K562 (cell line): ENCODE measurements at regions not wholly inside any gene's neighbourhood (a gene's known extent, or its start where the extent isn't known, plus 50 kb on each side); places are given as distances from the start of the nearest gene placed in this dataset.

Source experiments
- ATAC-seq: fragments of 200-7000 bp; cut with Tn5 transposase; 3 replicates; pipeline ENCODE4 v1.9.1; 2020; ENCODE audit warnings: moderate library complexity
- BruUV-seq: library from RNA; stranded (reverse); fragments of 400-500 nt; replicated peaks from 2 replicates; lab custom pipeline; 2021; lab: Mats Ljungman, UMichigan
- CTCF ChIA-PET: fragments of 300-600 bp; formaldehyde crosslinking; extraction: SDS; loops from one replicate; lab custom pipeline; 2021; ENCODE audit warnings: low intra/inter-chr PET ratio; lab: Yijun Ruan, JAX
- POLR2A ChIA-PET: fragments of 300-600, 350-650 bp; sonication (Branson Sonifier 250); formaldehyde crosslinking; extraction: SDS; loops from one replicate; lab custom pipeline; 2021; ENCODE audit warnings: antibody characterized with exemption, inconsistent platforms; lab: Yijun Ruan, JAX
- DNase-seq, 4 experiments: peaks; one replicate each; pipeline versions ENCODE4 v3.0.0 to v3.0.0-alpha.2; 2011 to 2018; ENCODE audit warnings: low spot score in 3 of 4, mixed read lengths in 3 of 4; ENCODE audit errors: extremely low read depth in 1 of 4
- FAIRE-seq: peaks from 2 replicates; lab custom pipeline; 2011; peaks lifted over from hg19 to GRCh38; lab: Jason Lieb, UNC
- H2AFZ ChIP-seq: 2 replicates; pipeline ENCODE4 v1.6.0; 2011; ENCODE audit warnings: low read depth, low read length, control low read depth, inconsistent platforms
- H3K27ac ChIP-seq: fragments of 200-600 bp; 3 replicates; pipeline ENCODE4 v1.8.0; 2011; ENCODE audit warnings: low read depth, mild to moderate bottlenecking, control low read depth, inconsistent platforms, low read length, moderate library complexity, mixed read lengths; ENCODE audit errors: extremely low read depth
- H3K27me3 ChIP-seq, 2 experiments: fragments of 300-600 bp in 1 of 2; 2 replicates in 1 of 2; 3 replicates in 1 of 2; pipeline versions ENCODE4 v1.6.0 to v1.8.0; 2011; ENCODE audit warnings: inconsistent platforms in 2 of 2, low read length in 2 of 2, mild to moderate bottlenecking in 1 of 2, mixed read lengths in 1 of 2, moderate library complexity in 1 of 2; ENCODE audit not compliant: control insufficient read depth in 2 of 2, insufficient read depth in 2 of 2
- H3K36me3 ChIP-seq: fragments of 300-600 bp; 3 replicates; pipeline ENCODE4 v1.8.0; 2011; ENCODE audit warnings: mild to moderate bottlenecking, low read length, inconsistent platforms; ENCODE audit not compliant: control insufficient read depth, insufficient read depth
- H3K4me1 ChIP-seq, 2 experiments: fragments of 200-600 bp in 1 of 2; replicated peaks in 1 of 2; 2 replicates in 1 of 2; 3 replicates in 1 of 2; pipeline versions ENCODE4 v1.5.1 to v1.8.0; 2011; ENCODE audit warnings: inconsistent platforms in 2 of 2, low read length in 2 of 2, mild to moderate bottlenecking in 1 of 2, mixed read lengths in 1 of 2, moderate library complexity in 1 of 2; ENCODE audit not compliant: control insufficient read depth in 2 of 2, insufficient read depth in 2 of 2
- H3K4me2 ChIP-seq: 2 replicates; pipeline ENCODE4 v1.6.1; 2011; ENCODE audit warnings: low read length, control low read depth, inconsistent platforms, mixed read lengths; ENCODE audit not compliant: insufficient read depth
- H3K4me3 ChIP-seq: fragments of 200-600 bp; sonication (generic), shearing (Covaris generic); 2 replicates; pipeline ENCODE4 v1.5.1; 2016; ENCODE audit warnings: control low read depth, inconsistent platforms
- H3K79me2 ChIP-seq: fragments of 200-600 bp; 3 replicates; pipeline ENCODE4 v1.8.0; 2011; ENCODE audit warnings: low read length, inconsistent platforms; ENCODE audit not compliant: control insufficient read depth, insufficient read depth
- H3K9ac ChIP-seq, 2 experiments: 2 replicates each; pipeline versions ENCODE4 v1.6.0 to v1.6.1; 2011; ENCODE audit warnings: low read depth in 2 of 2, low read length in 2 of 2, control low read depth in 1 of 2, inconsistent platforms in 1 of 2, mild to moderate bottlenecking in 1 of 2, mixed read lengths in 1 of 2; ENCODE audit not compliant: insufficient read depth in 1 of 2
- H3K9me1 ChIP-seq: one replicate; pipeline ENCODE4 v1.6.0; 2011; ENCODE audit warnings: inconsistent platforms, mild to moderate bottlenecking, low read length, moderate library complexity; ENCODE audit not compliant: control insufficient read depth, insufficient read depth
- H3K9me3 ChIP-seq: replicated peaks from 2 replicates; pipeline ENCODE4 v1.5.1; 2011; ENCODE audit warnings: low read depth, low read length, inconsistent platforms; ENCODE audit not compliant: control insufficient read depth, insufficient read depth
- H4K20me1 ChIP-seq: replicated peaks from 2 replicates; pipeline ENCODE4 v1.6.1; 2011; ENCODE audit warnings: low read length, inconsistent platforms, mixed read lengths; ENCODE audit not compliant: control insufficient read depth, insufficient read depth
- ATF6 ChIP-seq: sonication (generic); formaldehyde crosslinking; IDR thresholded peaks from 2 replicates; pipeline ENCODE4 v1.4.0; 2020; ENCODE audit warnings: mild to moderate bottlenecking, missing genetic modification reagents
- CUX1 ChIP-seq: fragments of 200-800 bp; sonication (Bioruptor generic); IDR thresholded peaks from 2 replicates; pipeline ENCODE4 v1.6.1; 2016; ENCODE audit warnings: missing genetic modification characterization, missing compliant biosample characterization
- GATAD2A ChIP-seq: fragments of 450-650 bp; IDR thresholded peaks from 2 replicates; pipeline ENCODE4 v1.6.1; 2017
- MAFG ChIP-seq: fragments of 450-650 bp; conservative IDR thresholded peaks from 2 replicates; pipeline ENCODE4 v1.6.1; 2016; ENCODE audit warnings: missing genetic modification characterization, missing compliant biosample characterization
- NR2C2 ChIP-seq, 2 experiments: fragments of 200-800 bp in 1 of 2; sonication (Bioruptor generic) in 1 of 2; sonication (generic) in 1 of 2; formaldehyde crosslinking in 1 of 2; IDR thresholded peaks; 2 replicates each; pipeline versions ENCODE4 v1.6.1 to v1.8.0; 2016 to 2022; ENCODE audit warnings: mild to moderate bottlenecking in 1 of 2, missing compliant biosample characterization in 1 of 2, missing genetic modification characterization in 1 of 2, missing genetic modification reagents in 1 of 2
- NUFIP1 ChIP-seq: fragments of 450-650 bp; IDR thresholded peaks from 2 replicates; pipeline ENCODE4 v1.6.1; 2018; ENCODE audit not compliant: partially characterized antibody
- RBM17 ChIP-seq: fragments of 200-400 bp; formaldehyde crosslinking; IDR thresholded peaks from 2 replicates; pipeline ENCODE4 v1.6.1; 2017; ENCODE audit warnings: low read depth, mild to moderate bottlenecking, low read length, borderline replicate concordance
- RHOXF2B ChIP-seq: fragments of 250-450 bp; sonication (Bioruptor Pico); conservative IDR thresholded peaks from 2 replicates; pipeline ENCODE4 v1.5.1; 2021
- SRSF7 ChIP-seq: fragments of 200-400 bp; formaldehyde crosslinking; optimal IDR thresholded peaks from 2 replicates; pipeline ENCODE3; 2017; ENCODE audit warnings: mild to moderate bottlenecking, low read depth, low read length
- TAF1 ChIP-seq: IDR thresholded peaks from 2 replicates; pipeline ENCODE4 v1.6.1; 2011; ENCODE audit warnings: mild to moderate bottlenecking, low read length, moderate library complexity; ENCODE audit not compliant: insufficient read depth, control insufficient read depth, severe bottlenecking; ENCODE audit errors: extremely low read depth
- ZFP36 ChIP-seq: fragments of 150-350 bp; IDR thresholded peaks from 2 replicates; pipeline ENCODE4 v1.6.1; 2018; ENCODE audit warnings: low read length, low read depth; ENCODE audit not compliant: partially characterized antibody
- ZNF133 ChIP-seq: fragments of 250-450 bp; sonication (Bioruptor Pico); IDR thresholded peaks from 2 replicates; pipeline ENCODE4 v1.4.0; 2020; ENCODE audit warnings: mild to moderate bottlenecking
- WGBS: fragments of 100-300 bp; shearing (Covaris generic); methylation state at CpG from one replicate; pipeline ENCODE4 v1.1.6; 2016; ENCODE audit warnings: low coverage, mixed read lengths; ENCODE audit not compliant: insufficient coverage; ENCODE audit errors: missing lambda C conversion rate; 5-methylcytosine and 5-hydroxymethylcytosine counted together
- in situ Hi-C: fragments of 300-500 bp; cut with MboI; formaldehyde crosslinking; loops from 4 replicates; pipeline ENCODE4 v1.15.0; 2018; ENCODE audit warnings: inconsistent platforms, mixed read lengths
- intact Hi-C: fragments of 100-400 bp; cut with micrococcal nuclease; formaldehyde crosslinking; loops from 2 replicates; pipeline ENCODE4 v1.14.2; 2022
- TF ChIP-seq, protein P1 (sequence below): fragments of 250-450 bp; sonication (Bioruptor Pico); IDR thresholded peaks from 2 replicates; pipeline ENCODE4 v1.4.0; 2020
- TF ChIP-seq, protein P2 (sequence below): sonication (generic); formaldehyde crosslinking; IDR thresholded peaks from 2 replicates; pipeline ENCODE4 v1.9.0; 2022; ENCODE audit warnings: mild to moderate bottlenecking, missing genetic modification reagents

- no peaks in the 10 kb centered on the region for H4K20me1 ChIP-seq
- no peaks in the 10 kb centered on the region for H3K9me3 ChIP-seq
- 15% methylated on average over 6 of the region's 6 CpGs for WGBS
- no peak overlapping the region for H3K4me2 ChIP-seq
- no TSS peak for BruUV-seq
- no peak for DNase-seq
- H3K27me3 ChIP-seq = peaks cover 29 to 31% of the 10 kb centered on the region in 2 experiments; a peak in 4 of 5 replicates
- FAIRE-seq = no peak
- H3K36me3 ChIP-seq = no peaks in the 10 kb centered on the region
- H3K4me1 ChIP-seq = no peaks in the 10 kb centered on the region
- in situ Hi-C loops (no loop called here), intact Hi-C loops (no loop called here)
- H3K79me2 ChIP-seq = no peaks in the 10 kb centered on the region
- ChIA-PET POLR2A (no interaction called here), CTCF (no interaction called here)
- no peak for ATAC-seq
- H2AFZ ChIP-seq = no peak overlapping the region
- no peak overlapping the region for H3K4me3 ChIP-seq
- H3K9ac ChIP-seq = no peak overlapping the region
- no peaks in the 10 kb centered on the region for H3K9me1 ChIP-seq
- no peak overlapping the region for H3K27ac ChIP-seq
- no peak for TF ChIP-seq MAFG
- TF ChIP-seq NUFIP1 = no peak
- TF ChIP-seq ATF6 = no peak
- no peak for TF ChIP-seq CUX1
- no peak for TF ChIP-seq NR2C2 (CRISPR knock-in tag; IDR thresholded peaks at IDR 0.05)
- no peak for TF ChIP-seq NR2C2 (tag; IDR thresholded peaks at IDR 0.05)
- no peak for TF ChIP-seq ZNF133 (CRISPR knock-in tag)
- TF ChIP-seq ZFP36 = no peak
- no peak for TF ChIP-seq RBM17
- no peak for TF ChIP-seq SRSF7
- TF ChIP-seq, protein P1, sequence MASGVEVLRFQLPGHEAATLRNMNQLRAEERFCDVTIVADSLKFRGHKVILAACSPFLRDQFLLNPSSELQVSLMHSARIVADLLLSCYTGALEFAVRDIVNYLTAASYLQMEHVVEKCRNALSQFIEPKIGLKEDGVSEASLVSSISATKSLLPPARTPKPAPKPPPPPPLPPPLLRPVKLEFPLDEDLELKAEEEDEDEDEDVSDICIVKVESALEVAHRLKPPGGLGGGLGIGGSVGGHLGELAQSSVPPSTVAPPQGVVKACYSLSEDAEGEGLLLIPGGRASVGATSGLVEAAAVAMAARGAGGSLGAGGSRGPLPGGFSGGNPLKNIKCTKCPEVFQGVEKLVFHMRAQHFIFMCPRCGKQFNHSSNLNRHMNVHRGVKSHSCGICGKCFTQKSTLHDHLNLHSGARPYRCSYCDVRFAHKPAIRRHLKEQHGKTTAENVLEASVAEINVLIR (CRISPR knock-in tag) = no peak
- TF ChIP-seq, protein P2, sequence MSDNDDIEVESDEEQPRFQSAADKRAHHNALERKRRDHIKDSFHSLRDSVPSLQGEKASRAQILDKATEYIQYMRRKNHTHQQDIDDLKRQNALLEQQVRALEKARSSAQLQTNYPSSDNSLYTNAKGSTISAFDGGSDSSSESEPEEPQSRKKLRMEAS = no peak
- TF ChIP-seq TAF1 = no peak
- TF ChIP-seq GATAD2A = no peak
- TF ChIP-seq RHOXF2B = no peak
Measured at GRCh38 chr2:44103639-44104038, 65.0 kb upstream of the PPM1B start.
